ENCODE measurements at regions not wholly inside any gene's neighbourhood (a gene's known extent, or its start where the extent isn't known, plus 50 kb on each side); places are given as distances from the start of the nearest gene placed in this dataset.

- no peak for TF ChIP-seq CTCF (conservative IDR thresholded peaks at IDR 0.05 in 1 of 2, IDR thresholded peaks at IDR 0.05 in 1 of 2; ENCODE audit: low read depth in 1 of 2, low read length in 2 of 2)
- TF ChIP-seq EZH2 (IDR thresholded peaks at IDR 0.05; ENCODE audit: low read length, missing control alignments), result no peak
These were observed 165.3 kb upstream of the PRDX4 start for GRCh38 chrX:23501974-23502373.

Data from fibroblast of lung (primary cell).